Mesenchymal stem cell (in vitro differentiated cells and primary cell): ENCODE measurements at regions not wholly inside any gene's neighbourhood (a gene's known extent, or its start where the extent isn't known, plus 50 kb on each side); places are given as distances from the start of the nearest gene placed in this dataset.

Experiments
- DNase-seq: peaks from one replicate; pipeline ENCODE4 v3.0.0-alpha.2; 2013
- H2AFZ ChIP-seq: one replicate; pipeline ENCODE4 v1.6.1; 2013; ENCODE audit warnings: low read depth, mild to moderate bottlenecking, control low read depth, inconsistent platforms, low read length, moderate library complexity
- H2AK5ac ChIP-seq: 2 replicates; pipeline ENCODE4 v1.6.1; 2013; ENCODE audit warnings: low read length, moderate library complexity, mild to moderate bottlenecking, inconsistent platforms; ENCODE audit not compliant: severe bottlenecking
- H2BK120ac ChIP-seq: one replicate; pipeline ENCODE4 v1.6.1; 2013; ENCODE audit warnings: low read depth, mild to moderate bottlenecking, inconsistent platforms, low read length, moderate library complexity
- H2BK12ac ChIP-seq, 2 experiments: one replicate each; pipeline ENCODE4 v1.6.1; 2013; ENCODE audit warnings: inconsistent platforms in 2 of 2, low read length in 2 of 2, mild to moderate bottlenecking in 2 of 2, moderate library complexity in 2 of 2, control low read depth in 1 of 2
- H2BK15ac ChIP-seq: one replicate; pipeline ENCODE4 v1.6.1; 2013; ENCODE audit warnings: mild to moderate bottlenecking, low read depth, inconsistent platforms; ENCODE audit not compliant: poor library complexity, severe bottlenecking
- H2BK5ac ChIP-seq: 2 replicates; pipeline ENCODE4 v1.6.1; 2013; ENCODE audit warnings: low read depth, mild to moderate bottlenecking, low read length, control low read depth, inconsistent platforms; ENCODE audit not compliant: poor library complexity, severe bottlenecking
- H3K14ac ChIP-seq, 2 experiments: one replicate each; pipeline ENCODE4 v1.6.1; 2013; ENCODE audit warnings: inconsistent platforms in 2 of 2, low read length in 2 of 2, control low read depth in 1 of 2, mild to moderate bottlenecking in 1 of 2, moderate library complexity in 1 of 2
- H3K18ac ChIP-seq, 2 experiments: one replicate each; pipeline ENCODE4 v1.6.1; 2013; ENCODE audit warnings: inconsistent platforms in 2 of 2, low read length in 2 of 2, control low read depth in 1 of 2, low read depth in 1 of 2, mild to moderate bottlenecking in 1 of 2
- H3K23ac ChIP-seq, 2 experiments: one replicate each; pipeline ENCODE4 v1.6.1; 2013; ENCODE audit warnings: inconsistent platforms in 2 of 2, low read length in 2 of 2, mild to moderate bottlenecking in 2 of 2, moderate library complexity in 2 of 2, control low read depth in 1 of 2
- H3K27ac ChIP-seq: 2 replicates; pipeline ENCODE4 v1.5.1; 2013; ENCODE audit warnings: mild to moderate bottlenecking, moderate library complexity, low read length, control low read depth, inconsistent platforms; ENCODE audit not compliant: poor library complexity, severe bottlenecking
- H3K27me3 ChIP-seq, 2 experiments: 2 replicates each; pipeline versions ENCODE4 v1.6.1 to v1.7.0; 2013; ENCODE audit warnings: low read length in 2 of 2, mild to moderate bottlenecking in 2 of 2, moderate library complexity in 2 of 2, control low read depth in 1 of 2, inconsistent platforms in 1 of 2; ENCODE audit not compliant: control insufficient read depth in 1 of 2, insufficient read depth in 1 of 2
- H3K36me3 ChIP-seq, 2 experiments: 2 replicates each; pipeline versions ENCODE4 v1.6.1 to v1.7.0; 2013; ENCODE audit warnings: low read length in 2 of 2, control low read depth in 1 of 2, inconsistent platforms in 1 of 2, low read depth in 1 of 2, mild to moderate bottlenecking in 1 of 2; ENCODE audit not compliant: insufficient read depth in 2 of 2, control insufficient read depth in 1 of 2
- H3K4ac ChIP-seq, 2 experiments: one replicate each; pipeline ENCODE4 v1.6.1; 2013; ENCODE audit warnings: inconsistent platforms in 2 of 2, low read length in 2 of 2, mild to moderate bottlenecking in 2 of 2, moderate library complexity in 2 of 2, control low read depth in 1 of 2, low read depth in 1 of 2
- H3K4me1 ChIP-seq: 2 replicates; pipeline ENCODE4 v1.6.1; 2013; ENCODE audit warnings: low read depth, low read length, control low read depth; ENCODE audit not compliant: control insufficient read depth, insufficient read depth
- H3K4me2 ChIP-seq: 2 replicates; pipeline ENCODE4 v1.6.1; 2013; ENCODE audit warnings: low read length, mild to moderate bottlenecking, inconsistent platforms; ENCODE audit not compliant: poor library complexity, severe bottlenecking
- H3K4me3 ChIP-seq, 2 experiments: 2 replicates each; pipeline versions ENCODE4 v1.5.1 to v1.7.0; 2013; ENCODE audit warnings: low read length in 2 of 2, mild to moderate bottlenecking in 2 of 2, control low read depth in 1 of 2, low read depth in 1 of 2; ENCODE audit not compliant: insufficient read depth in 1 of 2
- H3K79me1 ChIP-seq: replicated peaks from 2 replicates; pipeline ENCODE4 v1.6.1; 2013; ENCODE audit warnings: mild to moderate bottlenecking, control low read depth, low read length, inconsistent platforms; ENCODE audit not compliant: poor library complexity, severe bottlenecking
- H3K9ac ChIP-seq: 2 replicates; pipeline ENCODE4 v1.7.0; 2013; ENCODE audit warnings: mild to moderate bottlenecking, low read length, moderate library complexity
- H3K9me3 ChIP-seq: 2 replicates; pipeline ENCODE4 v1.7.0; 2013; ENCODE audit warnings: mild to moderate bottlenecking, low read length; ENCODE audit not compliant: control insufficient read depth
- H4K8ac ChIP-seq: one replicate; pipeline ENCODE4 v1.6.1; 2013; ENCODE audit warnings: inconsistent platforms, mild to moderate bottlenecking, low read length, moderate library complexity
- H4K91ac ChIP-seq: one replicate; pipeline ENCODE4 v1.6.1; 2013; ENCODE audit warnings: mild to moderate bottlenecking, low read length, inconsistent platforms
- WGBS: methylation state at CpG from one replicate; pipeline ENCODE4 v1.1.7; 2013; ENCODE audit warnings: mixed read lengths; 5-methylcytosine and 5-hydroxymethylcytosine counted together

DNA sequence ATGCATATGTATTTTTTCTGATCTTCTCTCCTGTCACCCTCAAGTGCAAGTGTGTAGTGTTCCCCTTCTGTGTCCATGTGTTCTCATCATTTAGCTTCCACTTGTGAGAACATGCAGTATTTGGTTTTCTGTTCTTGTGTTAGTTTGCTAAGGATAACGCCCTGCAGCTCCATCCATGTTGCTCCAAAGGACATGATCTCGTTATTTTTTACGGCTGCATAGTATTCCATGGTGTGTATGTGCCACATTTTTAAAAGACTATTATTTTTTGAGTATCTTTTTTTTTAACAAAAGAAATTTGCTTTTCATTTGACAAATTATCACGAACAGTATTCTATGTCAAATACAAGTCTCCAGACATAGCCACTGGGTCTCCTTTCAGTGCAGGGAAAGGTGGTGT lies 110.1 kb upstream of the ZNF746 start:
- no peaks in the 10 kb centered on the region for H3K4me1 ChIP-seq
- no peak overlapping the region for H2BK120ac ChIP-seq
- H3K79me1 ChIP-seq, result peaks cover 46% of the 10 kb centered on the region
- no peak overlapping the region for H3K23ac ChIP-seq
- no peak overlapping the region for H3K9ac ChIP-seq
- no peak overlapping the region for H2BK15ac ChIP-seq
- no peak overlapping the region for H3K14ac ChIP-seq
- H3K27ac ChIP-seq, result no peak overlapping the region
- no peak overlapping the region for H2BK12ac ChIP-seq
- H3K4me2 ChIP-seq, result no peak overlapping the region
- H3K4ac ChIP-seq, result no peak overlapping the region
- peaks cover 55 to 82% of the 10 kb centered on the region in 2 experiments for H3K36me3 ChIP-seq
- H2BK5ac ChIP-seq, result no peak overlapping the region
- H2AK5ac ChIP-seq, result no peak overlapping the region
- H4K8ac ChIP-seq, result no peak overlapping the region
- H2AFZ ChIP-seq, result no peak overlapping the region
- no peak overlapping the region for H4K91ac ChIP-seq
- H3K27me3 ChIP-seq, result no peaks in the 10 kb centered on the region
- no peak for DNase-seq
- H3K4me3 ChIP-seq, result no peak overlapping the region
- H3K9me3 ChIP-seq, result no peaks in the 10 kb centered on the region
- 100% methylated on average over 2 of the region's 4 CpGs for WGBS
- no peak overlapping the region for H3K18ac ChIP-seq

DNA sequence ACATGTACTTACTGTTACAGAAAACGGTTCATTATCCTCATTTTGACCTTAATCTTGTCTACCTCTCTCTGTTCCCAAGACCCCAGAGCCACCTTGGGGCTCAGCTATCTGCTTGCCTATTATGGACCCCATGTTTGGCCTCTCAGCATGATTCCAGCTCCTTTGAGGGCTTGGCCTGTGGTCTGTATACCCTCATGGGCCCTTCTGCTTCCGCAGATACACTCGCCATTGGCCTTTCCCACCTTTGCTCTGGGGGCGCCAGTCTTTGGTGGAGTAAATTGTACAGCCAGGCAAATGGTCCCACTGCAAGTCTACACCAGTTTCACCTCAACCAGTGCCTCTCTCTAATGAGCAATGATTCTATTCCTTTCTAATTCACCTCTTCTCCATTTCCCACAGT lies 109.2 kb upstream of the ZNF746 start:
- no peak overlapping the region for H2AK5ac ChIP-seq
- no peak overlapping the region for H3K4me3 ChIP-seq
- H2BK120ac ChIP-seq, result no peak overlapping the region
- DNase-seq, result no peak
- no peaks in the 10 kb centered on the region for H3K9me3 ChIP-seq
- no peaks in the 10 kb centered on the region for H3K4me1 ChIP-seq
- WGBS, result 99% methylated on average over 4 of the region's 4 CpGs
- peaks cover 56 to 82% of the 10 kb centered on the region in 2 experiments for H3K36me3 ChIP-seq
- no peak overlapping the region for H3K23ac ChIP-seq
- no peak overlapping the region for H2BK12ac ChIP-seq
- H3K4me2 ChIP-seq, result no peak overlapping the region
- H3K9ac ChIP-seq, result no peak overlapping the region
- H2BK5ac ChIP-seq, result no peak overlapping the region
- H3K14ac ChIP-seq, result no peak overlapping the region
- no peak overlapping the region for H3K18ac ChIP-seq
- H2AFZ ChIP-seq, result no peak overlapping the region
- no peak overlapping the region for H2BK15ac ChIP-seq
- H3K4ac ChIP-seq, result no peak overlapping the region
- H4K8ac ChIP-seq, result no peak overlapping the region
- H4K91ac ChIP-seq, result no peak overlapping the region
- H3K27me3 ChIP-seq, result no peaks in the 10 kb centered on the region
- H3K27ac ChIP-seq, result no peak overlapping the region
- peaks cover 46% of the 10 kb centered on the region for H3K79me1 ChIP-seq

- no peaks in the 10 kb centered on the region for H3K27me3 ChIP-seq
- H2BK120ac ChIP-seq, result no peak overlapping the region
- H3K4me1 ChIP-seq, result no peaks in the 10 kb centered on the region
- H2BK5ac ChIP-seq, result no peak overlapping the region
- no peak overlapping the region for H2BK15ac ChIP-seq
- no peak overlapping the region for H3K23ac ChIP-seq
- H3K4me3 ChIP-seq, result no peak overlapping the region
- no peak overlapping the region for H2AK5ac ChIP-seq
- H3K14ac ChIP-seq, result no peak overlapping the region
- H3K27ac ChIP-seq, result no peak overlapping the region
- no peak overlapping the region for H3K4ac ChIP-seq
- WGBS, result 96% methylated on average over 6 of the region's 6 CpGs
- no peak overlapping the region for H2BK12ac ChIP-seq
- H3K79me1 ChIP-seq, result peaks cover 39% of the 10 kb centered on the region
- no peak overlapping the region for H4K8ac ChIP-seq
- H3K18ac ChIP-seq, result no peak overlapping the region
- H3K4me2 ChIP-seq, result no peak overlapping the region
- no peak overlapping the region for H4K91ac ChIP-seq
- no peak overlapping the region for H3K9ac ChIP-seq
- no peaks in the 10 kb centered on the region for H3K9me3 ChIP-seq
- no peak for DNase-seq
- H2AFZ ChIP-seq, result no peak overlapping the region
- H3K36me3 ChIP-seq, result peaks cover 53 to 80% of the 10 kb centered on the region in 2 experiments
Observed at GRCh38 chr7:149605696-149606095, 108.1 kb upstream of the ZNF746 start.

DNA sequence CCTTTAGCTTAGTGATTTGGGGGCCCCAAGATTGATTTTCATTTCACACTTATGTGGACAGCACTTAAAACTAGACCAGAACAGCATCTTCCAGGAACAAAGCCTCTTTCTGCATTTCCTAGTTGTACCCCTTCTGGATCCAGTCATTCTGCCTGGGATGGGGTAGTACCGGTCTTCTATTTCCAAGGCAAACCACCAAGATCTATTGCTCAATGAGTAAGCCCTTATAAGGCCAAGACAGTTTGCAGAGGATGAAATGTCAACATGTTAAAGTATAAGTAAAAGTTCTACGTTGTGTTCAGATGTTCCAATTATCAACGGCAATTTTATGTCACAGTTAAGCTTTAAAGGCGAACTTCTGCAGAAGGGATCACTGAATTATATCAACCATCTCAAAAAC lies 106.9 kb upstream of the ZNF746 start:
- Histone ChIP-seq H2BK15ac (no peak overlapping the region), H3K18ac (no peak overlapping the region), H3K4me2 (no peak overlapping the region), H3K4me1 (no peaks in the 10 kb centered on the region), H2AFZ (no peak overlapping the region), H3K27ac (no peak overlapping the region), H2BK12ac (no peak overlapping the region), H2BK5ac (no peak overlapping the region), H3K36me3 (peaks cover 49 to 81% of the 10 kb centered on the region in 2 experiments), H2AK5ac (no peak overlapping the region), H3K9ac (no peak overlapping the region), H3K79me1 (peaks cover 38% of the 10 kb centered on the region), H2BK120ac (no peak overlapping the region), H3K9me3 (no peaks in the 10 kb centered on the region), H4K91ac (no peak overlapping the region), H3K14ac (no peak overlapping the region), H3K27me3 (no peaks in the 10 kb centered on the region), H4K8ac (no peak overlapping the region), H3K4ac (no peak overlapping the region), H3K4me3 (no peak overlapping the region), H3K23ac (no peak overlapping the region)
- WGBS, result 100% methylated on average over 3 of the region's 4 CpGs
- DNase-seq, result no peak
